Stimulated activated CD4-positive, alpha-beta T cell treated with anti-CD3 and anti-CD28 coated beads, TNF-alpha, amount 100 ng/mL, for 24 hours (primary cell): ENCODE measurements at regions not wholly inside any gene's neighbourhood (a gene's known extent, or its start where the extent isn't known, plus 50 kb on each side); places are given as distances from the start of the nearest gene placed in this dataset.
"Not testable (repeated sequence)": the region's sequence is repeated elsewhere in the genome, so short reads cannot be mapped to it uniquely, and the experiment has no call there.

ENCODE experiments used
- DNase-seq, 3 experiments: peaks; one replicate each; pipeline ENCODE4 v3.0.0-alpha.2; 2020; ENCODE audit warnings: low read depth in 3 of 3

DNA sequence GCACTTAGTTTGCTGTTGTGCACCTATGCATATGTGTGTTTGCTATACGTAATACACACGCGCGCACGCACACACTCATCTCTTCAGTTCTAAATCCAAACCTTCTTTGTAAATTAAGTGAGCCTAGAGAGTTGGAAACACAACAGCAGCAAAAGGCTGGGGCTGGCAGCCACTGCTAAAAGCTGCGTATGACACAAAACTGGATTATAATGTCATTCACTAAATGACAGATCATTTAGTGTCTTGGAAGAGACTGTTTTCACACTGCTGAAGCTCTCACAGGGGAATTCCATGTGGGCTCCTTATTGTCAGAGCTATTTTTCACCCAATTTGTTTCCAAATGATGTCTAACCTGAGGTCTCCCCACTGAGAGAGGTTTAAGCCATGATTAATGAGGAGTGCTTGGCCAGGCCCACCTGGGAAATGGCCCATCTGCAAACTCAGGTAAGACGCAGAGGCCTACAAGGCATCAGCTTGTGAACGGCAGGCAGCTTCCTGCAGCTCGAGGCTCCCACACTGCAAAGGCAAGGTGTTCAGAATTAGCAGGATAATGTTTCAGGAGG, 94.2 kb downstream of the OLIG3 start:
- DNase-seq: no peak

DNA sequence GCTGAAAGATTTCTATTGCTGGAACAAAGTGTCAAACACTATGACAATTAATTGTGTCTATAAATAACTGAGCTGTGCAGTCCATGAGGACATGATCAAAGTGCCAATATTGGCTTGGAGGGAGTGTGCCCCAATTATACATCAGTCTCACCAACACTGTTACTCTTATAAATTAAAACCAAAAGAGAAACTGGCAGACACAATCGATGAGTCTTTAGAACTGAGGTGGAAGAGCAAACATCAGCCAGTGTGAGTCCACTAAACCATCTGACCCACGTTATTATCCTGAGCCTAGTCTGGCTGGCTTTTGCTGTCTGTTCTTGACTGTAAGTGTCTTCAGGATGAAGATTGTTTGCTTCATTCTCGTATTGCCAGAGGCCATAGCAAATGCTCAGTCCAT, 98.9 kb downstream of the OLIG3 start:
- DNase-seq: no peak

DNA sequence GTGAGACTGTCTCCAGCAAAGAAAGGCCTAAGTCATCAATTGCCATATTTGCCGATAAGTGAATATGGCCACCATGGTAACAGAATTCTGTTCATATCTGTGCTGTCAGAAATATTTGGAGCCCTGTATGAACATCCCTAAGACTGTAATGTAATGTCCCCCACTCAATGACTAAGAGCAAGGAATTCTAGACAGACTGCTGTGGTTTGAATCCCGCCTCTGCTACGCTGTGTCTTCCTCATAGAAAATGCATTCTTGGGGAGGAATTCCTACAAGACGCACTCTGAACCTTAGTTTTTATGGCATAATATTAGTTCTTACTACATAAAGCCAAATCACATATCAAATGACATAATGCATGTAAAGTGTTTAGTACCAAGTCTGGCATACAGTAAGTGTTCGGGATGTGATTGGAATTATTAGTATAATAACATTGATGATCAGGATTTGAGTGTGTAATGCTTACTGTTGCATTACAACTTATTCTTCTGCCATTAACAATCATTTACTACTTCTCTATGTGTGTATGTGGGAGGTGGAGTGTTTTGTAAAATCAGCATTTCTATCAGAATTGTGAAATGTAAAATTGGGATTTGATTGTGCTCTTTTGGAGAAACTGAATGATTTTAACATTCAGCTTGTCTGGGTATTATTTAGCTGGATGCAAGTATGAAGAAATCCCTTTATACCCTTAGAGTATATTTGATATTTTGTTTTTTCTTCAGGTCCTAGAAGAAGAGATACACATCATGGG, 103.0 kb downstream of the OLIG3 start:
- no peak for DNase-seq

DNA sequence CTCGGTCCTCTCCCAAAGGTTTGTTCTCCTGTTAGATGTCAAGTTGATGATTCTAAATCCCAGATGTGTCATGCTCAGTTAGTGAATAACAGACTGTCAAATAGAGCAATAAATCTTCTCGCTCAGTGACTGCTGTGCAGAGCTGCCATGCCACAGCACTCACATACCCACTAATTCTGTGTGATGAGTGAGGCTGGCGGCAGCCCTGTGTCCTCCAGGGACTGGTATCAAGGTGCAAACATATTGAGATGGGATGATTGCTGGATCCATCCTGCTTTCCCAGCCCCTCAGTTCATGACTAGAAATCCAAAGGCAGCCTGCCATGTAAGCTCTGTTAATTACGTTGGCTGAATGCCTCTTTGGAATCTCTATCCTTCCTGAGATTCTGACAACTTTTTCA, 103.9 kb downstream of the OLIG3 start:
- no peak for DNase-seq

DNA sequence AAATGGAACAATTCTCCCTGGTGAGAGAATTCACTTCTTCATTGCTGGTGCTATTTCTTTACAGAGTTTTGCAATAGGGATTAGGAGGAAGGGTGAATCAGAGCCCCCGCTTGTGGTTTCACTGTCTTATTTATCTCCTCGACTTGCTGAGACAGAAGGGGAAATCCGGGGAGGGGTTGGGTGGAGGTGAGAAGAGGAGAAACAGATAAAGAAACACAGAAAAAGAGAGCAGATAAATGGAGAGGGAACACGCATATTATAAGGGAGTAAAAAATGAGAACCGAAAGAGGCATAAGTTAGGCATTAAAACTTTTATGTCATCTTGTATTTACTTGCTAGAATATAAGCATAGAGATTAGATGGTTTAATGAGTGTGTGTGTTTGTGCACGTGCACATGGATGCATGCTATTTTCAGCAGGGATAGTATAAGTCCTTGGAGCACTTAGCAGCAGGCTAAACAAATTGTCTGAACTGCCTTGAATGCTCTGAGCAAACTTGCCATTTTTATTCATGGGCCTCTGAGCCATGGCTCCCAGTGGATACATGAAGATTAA, 105.0 kb downstream of the OLIG3 start:
- DNase-seq: peak; percentile 55 to 60 (median 57)

DNA sequence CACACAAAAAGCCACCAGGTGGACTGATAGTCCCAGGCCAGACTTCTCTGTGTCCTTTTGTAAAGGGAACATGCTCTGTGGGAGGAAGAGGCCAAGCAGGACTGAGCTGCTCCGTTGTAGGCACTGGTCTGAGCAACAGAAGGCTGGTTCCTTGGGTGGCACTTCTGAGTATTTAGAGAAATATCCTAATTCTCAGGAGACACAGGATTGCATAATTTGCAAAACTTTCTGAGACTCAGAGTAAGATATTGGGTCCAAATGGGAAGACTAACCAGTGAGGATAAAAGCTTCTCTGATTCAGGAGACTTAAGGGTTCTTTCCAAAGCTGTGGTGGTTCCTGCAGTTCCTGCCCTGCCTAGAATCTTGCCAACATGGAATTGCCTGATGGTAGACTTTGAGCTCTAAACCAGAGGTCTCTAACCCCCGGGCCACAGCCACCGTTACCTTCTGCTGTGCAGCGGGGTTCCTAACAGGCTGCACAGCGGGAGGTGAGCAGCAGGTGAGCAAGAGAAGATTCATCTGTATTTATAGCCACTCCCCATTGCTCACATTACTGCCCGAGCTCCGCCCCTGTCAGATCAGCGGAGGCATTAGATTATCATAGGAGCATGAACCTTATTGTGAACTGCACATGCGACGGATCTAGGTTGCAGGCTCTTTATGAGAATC, 107.0 kb downstream of the OLIG3 start:
- DNase-seq: no peak

DNA sequence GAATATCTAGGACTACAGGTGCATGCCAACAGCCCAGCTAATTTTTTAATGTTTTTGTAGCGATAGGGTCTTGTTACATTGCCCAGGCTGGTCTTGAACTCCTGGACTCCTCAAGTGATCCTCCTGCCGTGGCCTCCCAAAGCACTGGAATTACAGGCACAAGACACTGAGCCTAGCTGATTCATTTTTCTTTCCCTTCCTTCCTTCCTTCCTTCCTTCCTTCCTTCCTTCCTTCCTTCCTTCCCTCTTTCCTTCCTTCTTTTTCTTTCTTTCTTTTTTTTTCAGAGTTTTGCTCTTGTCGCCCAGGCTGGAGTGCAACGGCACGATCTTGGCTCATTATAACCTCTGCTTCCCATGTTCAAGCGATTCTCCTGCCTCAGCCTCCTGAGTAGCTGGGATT, 110.9 kb downstream of the OLIG3 start:
- not testable (repeated sequence) for DNase-seq

DNA sequence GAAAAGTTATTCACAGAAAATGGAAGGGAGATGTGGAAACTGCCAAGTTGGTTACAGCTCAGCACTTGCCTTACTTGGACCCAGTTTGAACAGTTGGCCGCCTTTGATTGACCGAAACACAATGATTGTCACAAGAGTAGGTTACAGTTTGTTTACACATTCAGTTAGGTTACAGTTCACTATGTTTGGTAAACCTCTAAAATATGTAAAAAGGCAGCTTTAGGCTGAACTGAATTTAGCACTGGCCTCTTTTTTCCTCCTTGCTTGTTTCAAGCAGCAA, 116.2 kb downstream of the OLIG3 start:
- no peak for DNase-seq

DNA sequence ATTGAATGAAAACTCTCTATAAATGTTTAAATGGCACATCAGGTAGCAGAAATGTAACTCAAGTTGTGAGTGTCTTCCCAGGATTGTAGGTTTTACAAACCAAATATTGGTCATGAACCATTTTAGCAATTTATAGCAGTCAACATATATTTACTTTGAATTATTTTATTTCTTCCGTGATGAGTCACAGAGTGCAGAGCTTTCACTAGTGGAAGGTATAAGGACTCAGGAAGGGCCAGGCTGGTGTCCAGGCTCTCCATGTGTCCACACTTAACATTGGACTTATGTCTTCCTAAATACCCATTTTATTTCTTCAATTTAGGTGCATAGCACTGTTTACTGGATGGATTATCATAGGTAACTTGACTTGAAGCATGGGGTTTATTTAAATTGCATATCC, 120.9 kb downstream of the OLIG3 start:
- no peak for DNase-seq

DNA sequence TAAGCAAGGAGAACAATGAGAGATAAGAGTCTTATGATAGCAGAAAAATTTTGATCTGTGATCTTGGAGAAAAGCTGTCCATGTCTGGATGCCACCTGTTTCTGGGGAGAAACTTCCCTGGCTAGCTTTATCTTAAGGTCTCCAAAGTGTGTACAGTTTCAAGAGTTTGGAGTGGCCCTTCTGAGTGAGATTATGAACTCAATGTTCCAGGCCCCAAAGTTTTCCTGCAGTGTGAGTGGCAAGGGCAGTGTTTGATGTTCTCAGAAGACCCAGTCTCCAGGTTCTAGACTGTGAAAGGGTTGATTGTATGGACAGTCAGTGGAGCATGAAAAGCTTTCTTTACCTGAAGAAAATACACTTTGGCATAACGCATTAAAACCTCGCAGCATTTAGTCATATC, 121.7 kb downstream of the OLIG3 start:
- DNase-seq: no peak

DNA sequence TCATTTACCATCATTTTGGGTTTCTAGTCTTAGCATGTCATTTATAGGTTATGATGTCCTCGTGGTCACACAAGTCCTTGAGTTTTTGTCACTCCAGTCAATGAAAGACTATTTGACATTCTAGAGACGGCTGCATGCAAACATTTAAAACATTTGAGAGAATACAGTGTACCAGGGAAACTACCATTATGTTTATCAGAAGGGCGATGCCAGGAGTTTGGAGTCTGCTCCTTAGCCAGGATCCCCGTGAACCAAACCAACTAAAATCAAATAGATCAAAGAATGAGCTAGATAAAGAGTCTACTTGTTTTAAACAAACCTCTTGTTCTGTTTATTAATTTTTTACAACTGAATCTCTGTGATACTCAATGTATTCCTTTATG, 122.6 kb downstream of the OLIG3 start:
- DNase-seq: no peak

DNA sequence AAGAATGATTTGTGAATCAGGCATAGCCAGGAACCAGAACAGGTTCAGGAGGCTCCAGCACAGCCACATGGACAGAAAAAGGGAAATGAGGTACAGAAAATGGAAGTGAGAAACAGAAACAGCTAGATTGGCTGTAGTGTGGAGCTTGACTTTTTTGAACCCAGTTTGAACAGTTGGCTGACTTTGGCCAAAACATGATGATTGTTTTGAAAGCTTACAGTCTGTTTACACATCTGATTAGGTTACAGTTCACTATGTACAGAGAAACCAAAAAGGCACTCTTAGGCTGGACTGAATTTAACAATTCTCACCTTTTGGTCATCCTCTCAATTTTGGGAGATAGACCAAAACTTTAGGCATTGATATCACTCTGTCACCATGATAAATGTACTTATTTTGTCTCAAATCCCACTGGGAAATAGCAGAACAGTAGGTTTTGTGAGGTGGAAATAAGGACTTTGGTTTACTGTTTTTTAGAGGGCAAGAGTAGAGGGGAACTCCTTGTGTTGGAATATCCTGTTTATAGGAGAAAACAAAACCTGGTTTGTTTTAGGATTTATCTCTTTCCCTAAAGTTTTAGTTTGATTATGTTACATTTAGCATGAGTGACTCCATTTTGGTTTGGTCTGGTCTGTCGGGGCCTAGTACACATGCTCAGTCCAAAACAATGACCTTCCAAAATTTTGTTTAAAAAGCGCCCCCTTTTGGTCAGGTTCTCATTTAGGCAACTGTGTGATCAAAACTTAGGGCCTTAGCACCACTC, 123.1 kb downstream of the OLIG3 start:
- no peak for DNase-seq

DNA sequence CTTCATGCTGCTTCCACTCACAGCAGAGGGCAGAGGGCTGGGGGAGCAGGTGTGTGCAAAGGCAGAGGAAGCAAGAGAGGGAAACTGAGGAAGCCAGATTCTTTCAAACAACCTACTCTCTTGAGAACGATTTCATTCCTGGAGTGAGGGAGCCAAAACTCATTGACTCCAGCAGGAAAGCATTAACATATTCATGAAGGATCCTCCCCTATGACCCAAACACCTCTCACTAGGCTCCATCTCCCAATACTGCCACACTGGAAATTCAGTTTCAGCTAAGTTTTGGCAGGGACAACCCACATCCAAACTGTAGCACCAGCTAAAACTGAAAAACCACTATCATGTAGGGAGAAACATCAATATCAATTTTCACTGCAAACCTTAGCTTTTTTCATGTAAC, 125.1 kb downstream of the OLIG3 start:
- DNase-seq: no peak

DNA sequence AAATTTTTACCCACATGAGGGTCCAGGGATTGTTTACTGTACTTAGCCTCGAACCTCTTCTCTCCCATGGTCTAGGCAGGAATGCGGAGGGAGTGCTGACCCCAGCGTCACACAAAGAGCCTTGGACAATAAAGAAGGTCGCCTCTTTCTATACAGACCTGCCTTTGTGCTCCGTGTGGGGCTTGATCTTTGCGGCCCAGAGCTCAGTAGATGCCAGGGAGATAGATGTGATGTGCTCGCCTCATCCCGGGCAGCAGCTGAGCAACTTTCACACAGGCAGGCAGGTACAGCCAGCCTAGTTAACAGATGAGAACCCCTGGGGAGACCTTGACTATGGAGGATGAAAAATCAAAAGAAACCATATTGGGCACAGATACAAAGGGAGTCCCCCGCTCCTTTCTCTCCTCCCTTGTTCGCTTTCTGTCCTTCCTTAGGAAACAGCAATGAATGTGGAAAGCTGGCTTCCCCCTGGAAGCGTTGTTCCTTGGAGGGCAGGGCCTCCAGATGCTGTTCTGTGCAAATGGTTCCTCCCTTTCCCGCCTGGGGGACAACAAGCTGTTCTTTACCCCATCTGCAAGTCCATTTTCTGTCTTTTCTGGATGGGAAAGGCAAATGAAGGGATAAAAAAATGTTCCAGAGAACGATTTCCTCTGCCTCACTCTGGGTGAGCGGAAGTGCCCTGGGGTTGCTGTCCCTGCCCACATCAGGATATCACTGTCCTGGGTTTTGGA, 128.3 kb downstream of the OLIG3 start:
- DNase-seq: no peak

DNA sequence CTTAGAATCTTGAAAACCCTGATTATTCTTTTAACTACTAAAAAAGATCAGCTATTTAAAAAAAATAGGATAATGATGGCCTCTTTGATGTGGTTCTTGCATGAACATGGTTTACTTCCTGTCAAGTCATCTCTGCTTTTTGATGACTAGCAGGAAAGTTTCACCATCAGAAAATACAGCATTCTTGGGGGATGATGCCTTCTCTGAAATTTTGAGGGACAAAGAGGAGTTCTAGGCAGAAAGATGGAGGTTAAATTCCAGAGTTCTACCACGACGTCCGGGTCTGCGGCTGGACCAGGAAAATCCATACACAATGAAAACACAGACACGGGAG, 130.4 kb downstream of the OLIG3 start:
- no peak for DNase-seq

DNA sequence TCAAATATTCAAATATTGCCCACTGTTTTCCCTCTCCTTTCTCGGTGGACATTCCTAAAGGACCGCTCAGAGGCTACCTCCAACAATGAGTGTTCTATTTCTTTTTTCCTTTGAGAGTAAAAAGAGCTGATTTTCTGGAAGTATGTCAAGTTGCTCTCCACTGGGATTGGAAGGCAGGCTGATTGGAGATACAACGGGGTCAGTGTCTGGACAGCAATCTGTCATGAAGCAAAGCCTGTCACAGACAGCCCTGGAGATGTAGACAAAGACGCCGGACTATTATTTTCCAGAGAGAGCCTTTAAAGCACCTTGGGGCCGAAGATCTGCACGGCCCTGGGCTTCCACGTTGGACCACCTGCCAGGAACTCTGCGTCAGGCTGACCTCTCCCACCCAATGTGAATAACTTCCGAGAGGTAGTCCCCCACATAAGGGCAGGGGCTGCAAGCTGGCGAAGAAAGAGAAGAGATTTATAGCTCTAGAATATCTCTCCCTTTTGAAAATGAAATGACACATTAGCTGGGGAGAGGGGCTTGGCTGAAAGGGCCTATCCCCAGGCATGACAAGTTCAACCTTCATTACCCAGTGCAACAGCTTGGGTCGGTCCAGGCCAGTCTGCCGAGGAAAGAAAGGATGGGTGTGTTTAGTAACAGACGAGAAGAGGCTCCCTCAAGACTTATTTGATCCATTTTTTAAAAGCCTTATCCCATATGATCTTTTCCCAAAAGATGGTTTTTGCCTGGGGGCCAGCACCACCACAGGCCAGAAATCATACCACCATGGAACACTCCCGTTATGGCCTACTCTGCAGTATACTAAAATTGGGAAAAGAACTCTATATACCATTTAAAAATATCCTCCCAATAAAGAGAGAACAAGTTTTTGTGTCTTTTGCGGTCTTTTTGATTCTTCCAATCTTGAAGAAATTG, 131.1 kb downstream of the OLIG3 start:
- DNase-seq: no peak

DNA sequence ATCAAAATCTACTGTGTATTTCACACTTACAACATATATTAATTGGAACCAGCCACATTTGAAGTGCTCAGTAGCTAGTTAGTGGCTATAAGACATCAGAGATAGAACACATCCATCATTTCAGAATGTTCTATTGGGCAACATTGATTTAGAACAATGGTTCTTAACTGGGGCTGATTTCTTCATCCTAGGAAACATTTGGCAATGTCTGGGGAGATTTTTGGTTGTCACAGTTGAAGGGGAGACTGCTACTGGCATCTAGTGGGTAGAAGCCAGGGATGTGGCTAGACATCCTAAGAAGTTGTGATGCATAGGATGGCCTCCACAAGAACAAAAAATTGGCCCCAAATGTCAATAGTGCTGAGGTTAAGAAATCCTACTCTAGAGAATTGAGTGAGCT, 132.5 kb downstream of the OLIG3 start:
- no peak for DNase-seq

DNA sequence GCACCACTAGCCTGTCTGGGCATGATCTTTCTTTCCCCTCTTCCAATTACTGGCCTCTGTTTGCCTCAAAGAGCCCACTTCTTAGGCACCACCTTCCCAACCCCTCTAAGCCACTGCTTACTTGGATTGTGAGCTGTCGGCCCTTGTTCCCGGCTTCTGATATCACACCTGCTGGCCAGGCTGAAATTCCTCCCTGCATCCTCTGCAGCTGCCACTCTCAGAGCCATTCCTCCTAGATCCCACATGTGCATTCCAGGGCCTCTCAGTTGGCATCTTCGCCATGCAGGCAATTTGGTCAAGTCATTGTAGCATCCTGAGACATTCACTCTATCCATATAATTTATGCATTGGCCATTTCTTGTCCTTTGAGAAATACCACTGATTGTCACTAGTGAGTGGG, 135.9 kb downstream of the OLIG3 start:
- no peak for DNase-seq

DNA sequence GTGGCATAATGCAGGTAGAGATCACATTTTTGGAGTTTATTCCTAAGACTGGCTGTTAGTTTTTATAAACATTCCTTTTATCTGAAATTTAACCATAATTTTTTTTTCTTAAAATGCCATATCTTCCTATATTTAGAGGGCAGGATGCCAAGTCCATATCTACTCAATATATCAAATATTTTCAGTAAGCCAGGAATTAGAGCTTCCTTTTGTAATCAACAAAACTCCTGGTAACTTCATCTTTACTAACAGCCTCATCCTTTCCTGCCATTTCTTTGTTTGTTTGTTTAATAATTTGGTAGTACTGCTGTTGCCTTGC, 136.3 kb downstream of the OLIG3 start:
- no peak for DNase-seq

DNA sequence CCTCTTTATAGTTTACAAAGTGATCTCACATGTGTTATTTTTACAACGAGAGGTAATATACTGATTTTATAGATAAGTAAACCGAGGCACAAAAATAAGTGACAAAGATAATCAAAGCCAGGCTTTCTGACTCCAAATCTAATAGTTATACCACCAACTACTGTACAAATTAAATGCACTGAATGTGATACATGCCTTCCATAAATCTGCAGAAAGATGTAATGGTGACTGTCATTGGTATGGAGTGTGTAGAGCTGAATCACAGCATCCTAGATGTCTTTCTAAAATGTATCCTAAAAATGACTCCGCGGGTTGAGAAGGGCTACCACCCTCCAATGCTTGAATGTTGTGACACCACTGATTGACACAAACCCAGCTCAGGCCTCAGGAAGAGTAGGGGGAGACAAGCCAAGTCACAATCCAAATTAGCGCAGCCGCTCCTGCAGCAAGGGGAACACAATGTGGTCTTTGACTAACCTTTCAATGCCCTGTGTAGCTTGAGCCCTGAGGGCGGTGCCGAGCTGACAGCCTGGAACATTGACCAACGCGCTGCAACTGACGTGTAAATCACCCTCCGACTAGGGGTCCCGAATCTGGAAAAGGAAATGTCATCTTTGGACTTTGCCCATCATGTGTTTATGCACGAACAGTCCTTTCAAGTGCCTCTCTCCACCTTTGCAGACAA, 136.8 kb downstream of the OLIG3 start:
- no peak for DNase-seq
